ENCODE measurements at regions not wholly inside any gene's neighbourhood (a gene's known extent, or its start where the extent isn't known, plus 50 kb on each side); places are given as distances from the start of the nearest gene placed in this dataset.

GRCh38 chr13:67752759-67753158, 522.6 kb upstream of the PCDH9 start:
- TF ChIP-seq CTCF (IDR thresholded peaks at IDR 0.05; ENCODE audit: insufficient read depth, low read length) (no peak), GABPA (IDR thresholded peaks at IDR 0.05; ENCODE audit: low read depth) (no peak), REST (IDR thresholded peaks at IDR 0.05; ENCODE audit: insufficient replicate concordance, low read depth) (no peak), POLR2AphosphoS5 (IDR thresholded peaks at IDR 0.05; ENCODE audit: low read depth) (no peak)

Data from HL-60 (cell line).